ENCODE measurements at regions not wholly inside any gene's neighbourhood (a gene's known extent, or its start where the extent isn't known, plus 50 kb on each side); places are given as distances from the start of the nearest gene placed in this dataset.

DNA sequence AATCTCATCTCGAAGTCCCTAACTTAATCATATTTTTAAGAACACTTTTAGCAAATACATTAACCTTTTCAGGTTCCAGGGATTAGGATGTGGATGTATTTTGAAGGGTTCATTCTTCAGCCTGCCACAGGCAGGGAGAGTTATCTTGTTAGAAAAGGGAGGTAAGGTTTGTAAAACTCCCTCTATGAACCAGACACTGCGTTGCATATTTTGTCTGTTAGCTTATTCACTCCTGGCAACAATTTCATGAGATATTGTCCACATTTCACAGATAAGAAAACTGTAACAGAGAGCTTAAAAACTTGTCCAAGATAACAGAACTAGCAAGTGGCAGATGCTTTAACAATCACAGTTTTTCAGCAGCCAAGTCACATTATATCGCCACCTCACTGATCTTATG lies 155.4 kb downstream of the DIPK2A start:
- TF ChIP-seq LEF1 (IDR thresholded peaks at IDR 0.05; ENCODE audit: borderline replicate concordance) = no peak
- no peak for TF ChIP-seq TARDBP (IDR thresholded peaks at IDR 0.05)
- TF ChIP-seq ARNT (IDR thresholded peaks at IDR 0.05) = no peak
- no peak for TF ChIP-seq FOXK2 (IDR thresholded peaks at IDR 0.05)
- no peak for TF ChIP-seq HDGF (IDR thresholded peaks at IDR 0.05; ENCODE audit: borderline replicate concordance)
- TF ChIP-seq L3MBTL2 (conservative IDR thresholded peaks at IDR 0.05) = no peak
- no peak for TF ChIP-seq SUZ12 (IDR thresholded peaks at IDR 0.05)
- no peak for TF ChIP-seq NFRKB (IDR thresholded peaks at IDR 0.05)
- TF ChIP-seq ELF4 (IDR thresholded peaks at IDR 0.05) = no peak
- TF ChIP-seq SP1 (IDR thresholded peaks at IDR 0.05) = no peak
- TF ChIP-seq BHLHE40 (IDR thresholded peaks at IDR 0.05; ENCODE audit: borderline replicate concordance) = no peak
